GDM1 (cell line): ENCODE measurements at regions not wholly inside any gene's neighbourhood (a gene's known extent, or its start where the extent isn't known, plus 50 kb on each side); places are given as distances from the start of the nearest gene placed in this dataset.
A peak's percentile ranks its signal among the peaks of the same experiment; 100 is the strongest.
"Not testable (repeated sequence)": the region's sequence is repeated elsewhere in the genome, so short reads cannot be mapped to it uniquely, and the experiment has no call there.

Source experiments
- DNase-seq: peaks from one replicate; lab custom pipeline; 2025; lab: John Stamatoyannopoulos, UW

DNA sequence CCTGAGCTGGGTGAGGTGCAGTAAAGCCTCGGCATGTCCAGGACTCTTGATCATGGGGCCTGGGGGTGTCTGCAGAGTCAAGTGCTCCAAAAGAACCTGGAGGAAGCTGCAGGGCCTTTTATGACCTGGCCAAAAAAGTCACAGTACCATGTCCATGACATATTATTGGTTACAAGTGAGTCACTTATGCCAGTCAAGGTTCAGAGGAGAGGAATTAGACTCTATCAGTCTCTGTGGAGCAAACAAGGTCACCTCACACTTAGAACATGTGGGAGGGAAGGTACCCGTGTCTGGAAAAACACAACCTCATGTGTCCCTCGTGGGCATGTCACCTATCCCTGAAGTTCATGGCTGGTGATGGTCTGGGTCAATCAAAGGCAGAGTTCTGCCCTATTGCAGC is 465.7 kb downstream of the FBXO15 start:
- no peak for DNase-seq

DNA sequence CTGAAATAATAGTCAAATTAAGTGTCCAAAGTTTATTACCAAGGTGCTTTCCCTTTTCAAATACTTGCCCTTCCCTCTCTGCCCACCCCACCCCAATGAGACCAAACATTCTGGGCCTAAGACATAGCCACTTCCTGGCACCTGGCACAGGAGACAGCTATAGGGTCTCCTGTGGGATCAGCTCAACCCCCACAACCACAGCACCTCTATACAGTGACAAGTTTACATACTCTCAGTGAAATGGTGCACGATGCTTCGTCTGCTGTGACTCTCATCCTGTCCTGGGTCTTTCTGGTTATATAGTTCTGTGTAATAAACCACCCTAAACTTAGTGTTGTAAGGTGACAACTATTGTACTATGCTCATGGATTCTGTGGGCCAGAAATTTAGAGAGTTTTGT is 466.2 kb downstream of the FBXO15 start:
- DNase-seq, result no peak

DNA sequence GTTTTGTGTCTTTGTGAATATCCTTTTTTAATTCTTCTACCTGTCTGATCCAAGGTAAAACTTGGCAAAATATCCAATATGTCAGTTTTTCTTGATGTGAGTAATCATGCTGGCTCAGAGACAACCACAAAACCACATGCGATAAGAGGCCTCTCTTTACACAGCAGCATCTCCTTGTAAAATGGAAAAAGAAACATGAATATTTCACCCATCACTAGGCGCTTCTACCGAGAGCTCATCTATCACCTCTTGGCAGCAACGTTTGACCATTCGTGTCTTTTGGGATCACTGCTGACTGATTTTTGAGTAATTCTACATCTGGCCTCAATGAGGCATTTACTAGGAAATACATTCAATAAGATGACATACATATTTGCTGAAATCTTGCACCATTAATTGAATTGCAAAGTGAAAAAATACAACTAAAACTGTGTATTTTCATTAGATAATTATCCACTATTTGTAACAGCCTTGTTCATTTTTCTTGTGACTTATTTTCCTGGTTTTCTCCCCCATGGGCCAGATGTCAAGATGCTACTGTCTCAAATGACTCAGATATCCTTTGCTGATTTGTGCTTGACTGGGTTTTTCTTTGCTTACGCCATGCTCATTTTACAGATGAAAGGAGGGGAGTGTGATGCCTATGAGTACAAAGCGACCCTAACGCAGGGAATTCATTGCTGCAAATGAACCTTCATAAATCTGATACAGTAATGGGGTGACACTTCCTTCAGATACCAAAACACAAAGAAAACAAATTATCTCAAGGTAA is 467.5 kb downstream of the FBXO15 start:
- no peak for DNase-seq

DNA sequence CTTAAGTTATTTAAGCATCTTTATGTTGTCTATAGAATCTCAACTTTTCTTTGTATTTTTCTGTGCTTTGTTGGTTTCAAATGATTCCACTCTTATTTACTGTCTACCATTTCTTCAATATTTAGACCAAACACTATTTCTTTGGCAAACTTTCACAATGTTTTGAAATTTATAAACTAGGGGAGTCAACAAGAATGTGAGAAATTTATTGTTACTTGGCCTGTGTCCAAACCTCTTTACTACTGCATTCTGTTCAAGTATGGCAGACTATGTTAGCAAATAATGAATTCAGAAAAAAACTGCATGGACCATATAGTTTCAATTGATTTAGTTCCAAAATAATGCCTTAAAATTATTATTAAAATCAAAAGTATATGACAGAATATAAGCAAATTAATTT is 470.2 kb downstream of the FBXO15 start:
- DNase-seq, result no peak

DNA sequence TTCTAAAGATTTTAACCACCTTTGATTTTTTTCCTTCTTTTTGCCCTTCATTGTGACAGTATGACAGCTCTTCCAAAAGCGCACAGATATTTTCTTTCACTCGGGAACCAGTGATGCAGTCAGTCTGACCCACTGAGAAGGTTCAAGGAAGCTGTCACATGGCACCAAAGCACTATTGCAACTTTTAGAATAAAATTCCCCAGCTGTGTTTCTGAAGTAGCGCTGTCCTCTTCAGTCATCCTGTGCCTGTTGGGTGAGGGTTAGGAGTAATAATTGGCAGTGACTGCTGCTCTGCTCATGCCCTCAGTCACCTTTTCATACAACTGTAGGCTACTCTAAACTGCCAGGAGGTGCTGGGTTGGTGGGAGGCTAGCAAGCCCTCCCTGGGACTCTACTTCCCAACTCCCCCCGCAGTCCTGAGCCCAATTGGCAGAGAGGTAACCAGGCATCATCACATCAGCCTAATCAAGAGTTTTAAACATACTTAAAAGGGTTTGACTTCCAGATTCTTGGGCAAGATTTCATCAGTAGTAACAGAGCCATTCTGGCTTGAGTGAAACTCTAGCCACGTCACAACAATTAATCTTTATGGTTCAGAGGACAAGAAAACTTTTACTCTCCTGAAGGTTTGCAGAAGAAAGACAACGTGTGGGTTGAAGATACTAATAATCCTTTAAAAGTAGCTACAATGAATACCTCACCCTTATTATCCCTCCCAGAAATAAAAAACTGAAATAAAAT is 473.3 kb downstream of the FBXO15 start:
- no peak for DNase-seq

DNA sequence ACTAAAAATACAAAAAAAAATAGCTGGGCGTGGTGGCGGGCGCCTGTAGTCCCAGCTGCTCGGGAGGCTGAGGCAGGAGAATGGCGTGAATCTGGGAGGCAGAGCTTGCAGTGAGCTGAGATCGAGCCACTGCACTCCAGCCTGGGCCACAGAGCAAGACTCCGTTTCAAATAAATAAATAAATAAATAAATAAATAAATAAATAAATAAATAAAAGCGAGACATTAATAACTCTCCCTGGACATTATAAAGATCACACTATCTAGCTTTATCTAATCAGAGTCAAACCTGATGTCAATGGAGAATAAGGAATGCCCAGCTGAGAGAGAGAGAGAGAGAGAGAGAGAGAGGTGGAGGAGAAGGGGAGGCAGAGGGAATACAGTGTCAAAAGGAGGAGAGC is 476.2 kb downstream of the FBXO15 start:
- DNase-seq, result not testable (repeated sequence)

DNA sequence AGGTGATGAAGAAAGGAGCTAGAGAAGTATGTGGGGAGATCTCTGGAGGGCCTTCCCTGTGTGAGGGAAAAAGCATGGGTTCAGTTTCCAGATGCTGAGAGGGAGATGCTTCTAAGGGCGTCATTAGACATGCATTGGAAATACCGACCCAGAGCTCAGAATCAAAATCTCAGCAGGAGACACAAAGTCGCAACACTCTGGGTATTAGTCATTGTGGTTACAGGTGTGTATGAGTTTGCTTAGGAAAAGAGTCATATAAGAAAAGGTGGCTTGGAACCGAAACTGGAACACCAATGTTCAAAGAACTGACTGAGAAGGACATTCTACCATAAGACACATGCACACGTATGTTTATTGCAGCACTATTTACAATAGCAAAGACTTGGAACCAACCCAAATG is 477.1 kb downstream of the FBXO15 start:
- no peak for DNase-seq

DNA sequence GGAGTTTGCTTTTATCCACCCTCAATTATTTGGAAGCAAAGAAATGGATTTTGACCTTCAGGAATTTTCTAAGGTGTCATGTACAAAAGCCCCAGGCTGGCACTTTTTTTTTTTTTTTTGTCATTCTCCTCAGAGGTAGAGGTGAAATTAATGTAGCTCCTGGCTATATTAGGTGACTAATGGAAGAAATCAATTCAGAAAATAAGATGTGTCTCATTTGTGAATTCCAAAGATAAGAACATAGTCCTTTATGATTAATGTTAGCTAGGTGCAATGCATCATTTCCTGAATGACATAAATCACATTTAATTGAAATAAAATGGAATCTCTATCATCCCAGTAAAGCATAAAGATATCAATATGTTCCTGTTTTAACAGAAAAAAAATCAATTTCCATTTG is 477.6 kb downstream of the FBXO15 start:
- no peak for DNase-seq

DNA sequence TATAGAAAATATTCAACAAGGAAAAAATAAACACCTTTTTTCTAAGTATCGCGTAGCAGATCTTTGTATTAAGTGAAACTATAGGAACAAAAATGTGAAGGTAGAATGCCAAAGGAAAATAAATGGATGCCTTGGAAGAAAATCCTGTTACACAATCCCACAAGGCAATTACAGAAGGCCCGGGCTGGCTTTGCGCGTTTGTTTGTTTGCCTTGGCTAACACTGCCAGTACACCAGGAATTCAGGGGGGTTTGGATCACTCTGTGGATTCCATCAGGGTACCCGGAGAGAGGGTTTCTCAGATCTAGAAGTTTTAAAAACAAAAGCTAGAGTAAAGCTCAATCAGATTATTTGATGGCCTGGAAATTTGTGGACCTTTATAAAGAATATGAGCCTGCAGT is 478.3 kb downstream of the FBXO15 start:
- DNase-seq, result no peak

DNA sequence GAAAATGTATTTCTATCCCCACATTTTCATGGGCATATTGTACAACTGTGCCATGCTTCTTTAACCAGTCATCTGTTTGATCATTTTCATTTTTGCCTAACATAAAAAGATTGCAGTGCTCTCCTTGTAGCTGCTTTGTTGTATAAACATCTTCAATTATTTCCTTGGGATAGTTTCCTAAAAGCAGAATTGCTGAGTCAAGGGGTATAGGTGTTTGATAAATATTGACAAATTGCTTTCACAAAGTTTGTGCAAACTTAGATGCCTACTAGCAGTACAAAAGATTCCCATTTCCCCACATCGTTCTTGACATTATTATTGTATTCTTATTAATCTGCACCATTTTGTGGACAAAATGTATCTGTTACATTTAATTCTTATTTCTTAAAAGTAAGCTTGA is 479.6 kb downstream of the FBXO15 start:
- DNase-seq, result no peak

DNA sequence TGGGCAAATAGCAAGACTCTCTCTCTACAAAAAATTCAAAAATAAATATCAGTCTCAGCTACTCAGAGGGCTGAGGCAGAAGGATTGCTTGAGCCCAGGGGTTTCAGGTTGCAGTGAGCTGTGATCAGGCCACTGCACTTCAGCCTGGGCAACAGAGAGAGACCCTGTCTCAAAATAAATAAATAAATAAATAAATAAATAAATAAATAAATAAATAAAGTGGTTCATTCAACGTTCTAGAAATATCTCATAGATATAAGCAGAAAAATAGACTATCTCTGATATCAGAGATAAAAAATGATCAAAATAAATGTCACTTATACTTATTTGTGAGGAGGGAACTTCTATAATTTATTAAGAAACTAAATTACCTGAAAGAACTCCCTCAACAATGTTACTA is 480.9 kb downstream of the FBXO15 start:
- no peak for DNase-seq

DNA sequence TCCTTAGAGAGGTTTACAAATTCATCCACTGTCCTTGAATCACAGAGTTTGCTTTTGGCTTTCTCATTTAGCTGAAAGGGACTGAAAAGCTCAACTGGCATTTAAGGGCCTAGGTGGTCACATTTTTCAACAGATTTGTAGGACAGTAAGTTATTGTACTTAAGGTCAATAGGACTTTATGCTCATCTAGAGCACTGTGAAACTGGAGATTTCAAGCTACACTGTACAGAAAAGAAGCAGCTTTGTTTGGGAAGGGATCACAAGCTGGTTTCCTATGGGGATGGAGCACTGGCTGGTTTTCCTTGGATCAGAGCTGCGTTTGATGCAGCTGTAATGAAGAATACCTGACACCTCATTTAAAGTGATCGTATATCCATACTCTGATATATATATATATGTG is 482.7 kb downstream of the FBXO15 start:
- DNase-seq, result no peak

DNA sequence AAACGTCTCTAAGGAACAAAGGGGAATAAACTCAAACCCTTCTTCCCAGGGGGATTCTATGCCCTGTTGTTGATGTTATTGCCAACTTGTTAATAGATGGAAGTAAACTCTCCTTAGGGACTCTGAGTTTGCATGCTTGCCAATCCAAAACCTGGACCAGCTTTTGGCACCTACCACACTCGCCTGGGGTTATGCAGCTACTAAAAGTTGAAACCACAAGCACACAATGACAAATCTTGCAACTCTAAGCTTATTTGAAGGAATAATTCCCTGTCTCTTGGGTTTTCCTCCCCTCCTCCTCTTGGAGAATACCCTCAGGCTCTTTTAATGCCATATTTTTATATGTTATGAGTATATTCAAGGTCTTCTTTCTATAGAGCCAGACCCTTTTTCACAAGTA is 484.1 kb downstream of the FBXO15 start:
- DNase-seq, result no peak

DNA sequence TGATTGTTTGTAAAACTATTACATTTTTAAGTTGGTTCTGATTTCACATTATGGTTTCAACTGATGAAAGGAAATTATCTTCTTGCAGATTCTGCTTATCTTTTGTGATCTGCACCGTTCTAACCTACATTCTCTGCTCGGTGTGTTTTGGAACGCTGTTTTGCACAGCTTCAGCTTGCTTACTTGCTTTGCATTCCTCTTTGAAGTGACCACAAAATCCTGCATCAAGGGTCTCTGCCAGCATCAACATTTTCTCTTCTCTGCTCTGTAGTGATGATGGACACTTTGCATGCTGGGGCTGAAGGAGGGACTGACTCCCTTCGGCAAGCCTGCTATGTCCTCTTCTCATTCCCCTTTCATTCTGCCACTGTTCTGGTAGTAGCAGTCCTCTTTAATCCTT is 485.2 kb downstream of the FBXO15 start:
- no peak for DNase-seq

DNA sequence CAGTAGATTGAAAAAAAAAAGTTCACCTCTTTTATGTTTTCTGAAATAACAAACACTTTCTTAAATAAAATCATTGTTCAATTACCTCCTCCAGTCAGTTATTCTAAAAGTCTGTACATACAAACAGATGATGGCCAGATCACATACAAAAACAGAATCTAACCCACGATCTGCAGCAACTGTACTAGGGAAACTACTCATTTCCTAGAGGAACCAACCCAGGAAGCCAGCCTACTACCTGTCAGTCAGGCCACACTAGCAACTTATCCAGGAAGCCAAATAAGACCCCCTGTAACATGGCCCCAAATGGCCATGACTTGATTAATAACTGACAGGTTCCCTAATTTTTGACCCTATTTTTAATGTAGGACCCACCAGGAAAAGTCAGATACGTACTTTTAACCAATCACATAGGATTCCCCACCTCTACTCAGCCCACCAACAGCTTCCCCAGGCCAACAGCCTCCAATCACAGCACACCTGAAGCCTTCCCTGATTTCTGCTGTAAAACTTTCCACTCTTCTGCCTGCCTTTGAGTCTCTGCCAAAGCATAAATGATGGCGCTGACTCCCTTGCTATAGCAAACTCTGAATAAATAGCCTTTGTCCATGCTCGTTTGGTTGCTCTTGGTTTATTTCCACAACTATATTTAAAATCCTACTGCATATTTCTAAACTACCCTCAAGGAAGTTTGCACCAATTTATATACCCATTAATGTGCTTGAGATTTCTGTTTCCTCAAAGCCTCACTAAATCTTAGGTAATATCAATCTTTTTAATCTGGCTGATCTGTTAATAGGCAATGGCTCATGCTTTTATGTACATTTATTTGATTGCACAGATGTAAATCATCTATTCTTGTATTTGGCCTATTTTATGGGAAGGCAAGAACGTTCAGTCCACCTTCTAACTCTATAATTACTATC is 486.4 kb downstream of the FBXO15 start:
- DNase-seq, result peak; percentile 21

DNA sequence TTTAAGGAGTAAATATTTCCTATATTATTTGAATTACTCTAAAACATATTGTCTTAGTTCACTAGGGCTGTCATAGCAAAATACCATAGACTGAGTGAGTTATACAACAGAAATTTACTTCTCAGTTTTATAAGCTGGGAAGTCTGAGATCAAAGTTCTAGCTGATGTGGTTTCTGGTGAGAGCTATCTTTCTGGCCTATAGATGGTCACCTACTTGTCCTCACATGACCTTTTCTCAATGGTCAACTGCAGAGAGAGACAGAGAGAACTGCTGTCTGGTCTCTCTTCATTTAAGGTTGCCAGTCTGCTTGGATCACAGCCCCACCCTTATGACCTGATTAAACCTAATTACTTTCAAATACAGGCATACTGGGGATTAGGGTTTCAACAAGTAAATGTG is 490.9 kb downstream of the FBXO15 start:
- no peak for DNase-seq

DNA sequence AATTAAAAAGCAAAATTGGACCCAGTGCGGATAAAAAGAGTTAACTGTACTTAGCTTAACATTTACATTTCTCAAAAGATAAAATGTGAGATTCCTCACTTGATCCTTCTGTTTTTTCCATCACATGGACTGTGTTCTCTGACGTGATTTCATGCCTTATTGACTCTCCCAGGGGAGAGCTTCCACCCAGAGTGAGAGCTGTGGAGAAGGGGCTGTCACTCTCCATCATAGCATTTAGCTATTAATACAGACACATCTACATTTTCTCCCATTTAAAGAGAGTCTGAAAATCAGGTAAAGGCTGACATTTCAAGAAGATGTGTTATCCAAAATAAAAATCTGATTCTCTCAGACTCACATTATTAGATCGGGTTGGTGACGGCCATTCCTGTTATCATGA is 493.8 kb downstream of the FBXO15 start:
- DNase-seq, result no peak

DNA sequence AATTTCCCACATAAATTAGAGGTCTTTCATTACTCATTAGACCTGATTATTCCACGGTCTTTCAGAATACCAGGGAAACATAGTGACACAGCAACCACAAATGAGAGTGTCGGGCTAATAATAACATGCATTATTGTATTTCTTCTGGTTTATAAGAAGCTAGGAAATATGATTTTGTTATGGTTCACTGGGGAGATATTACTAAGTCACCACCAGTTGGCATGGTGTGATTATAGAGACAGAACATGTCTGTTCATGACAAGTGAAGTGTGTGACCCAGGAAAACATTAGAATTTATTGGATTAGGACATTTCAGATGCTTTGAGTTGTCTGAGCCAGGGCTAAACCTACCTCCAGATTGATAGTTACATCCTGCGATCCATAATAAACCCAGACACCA is 494.4 kb downstream of the FBXO15 start:
- DNase-seq, result no peak

DNA sequence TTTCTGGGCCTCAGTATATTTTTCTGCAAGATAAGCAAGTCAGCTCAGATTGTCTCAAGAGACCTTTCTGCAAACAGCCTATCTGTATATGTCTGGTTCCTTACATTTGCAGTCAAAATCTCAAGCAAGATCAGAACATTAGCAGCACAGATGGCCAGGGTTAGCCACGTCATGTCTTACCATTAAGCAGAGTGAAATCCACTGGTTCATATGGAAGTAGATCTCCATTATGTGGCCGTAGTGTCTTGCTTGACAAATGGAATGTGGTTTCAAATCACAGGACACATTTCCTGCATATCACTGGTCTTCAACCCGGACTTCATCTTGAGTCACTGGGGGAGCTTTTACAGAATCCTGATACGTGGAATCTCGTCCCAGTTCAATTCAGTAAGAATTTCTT is 500.2 kb downstream of the FBXO15 start:
- no peak for DNase-seq

DNA sequence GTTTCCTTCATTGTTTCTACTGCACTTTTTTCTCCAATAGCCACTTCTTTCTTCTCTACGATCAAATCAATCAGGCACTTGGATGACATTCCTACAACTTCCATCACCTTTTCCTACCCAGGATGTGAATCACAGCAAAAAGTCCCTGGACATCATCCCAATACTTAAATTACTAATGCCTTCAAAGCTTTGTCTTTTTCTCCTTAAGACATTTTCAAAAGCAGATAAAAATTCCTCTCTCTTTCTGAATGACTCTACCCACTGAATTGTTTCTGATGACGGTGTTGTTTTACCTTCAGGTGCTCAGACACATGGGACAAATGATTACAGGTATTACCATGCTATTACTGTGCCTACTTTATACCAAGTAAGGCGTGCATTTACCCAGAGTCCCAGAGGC is 500.9 kb downstream of the FBXO15 start:
- DNase-seq, result no peak

DNA sequence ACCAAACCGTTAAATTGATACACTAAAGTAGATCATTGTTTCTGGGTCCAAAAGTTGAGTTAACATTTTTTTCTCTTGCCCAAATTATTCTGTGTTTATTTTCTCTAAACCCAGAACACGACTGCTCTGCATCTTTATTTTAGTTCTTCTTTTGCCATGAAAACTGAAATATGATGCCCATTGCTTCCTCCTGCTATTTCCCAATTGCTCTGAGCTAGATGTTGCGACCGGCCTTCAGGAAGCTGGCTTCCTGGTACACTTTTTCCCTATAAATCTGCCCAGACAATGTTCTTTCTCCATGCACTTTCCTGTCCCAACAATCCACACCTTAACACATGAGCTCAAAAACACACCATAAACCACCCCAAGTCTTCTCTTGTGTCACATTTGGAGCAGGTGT is 501.4 kb downstream of the FBXO15 start:
- DNase-seq, result no peak

DNA sequence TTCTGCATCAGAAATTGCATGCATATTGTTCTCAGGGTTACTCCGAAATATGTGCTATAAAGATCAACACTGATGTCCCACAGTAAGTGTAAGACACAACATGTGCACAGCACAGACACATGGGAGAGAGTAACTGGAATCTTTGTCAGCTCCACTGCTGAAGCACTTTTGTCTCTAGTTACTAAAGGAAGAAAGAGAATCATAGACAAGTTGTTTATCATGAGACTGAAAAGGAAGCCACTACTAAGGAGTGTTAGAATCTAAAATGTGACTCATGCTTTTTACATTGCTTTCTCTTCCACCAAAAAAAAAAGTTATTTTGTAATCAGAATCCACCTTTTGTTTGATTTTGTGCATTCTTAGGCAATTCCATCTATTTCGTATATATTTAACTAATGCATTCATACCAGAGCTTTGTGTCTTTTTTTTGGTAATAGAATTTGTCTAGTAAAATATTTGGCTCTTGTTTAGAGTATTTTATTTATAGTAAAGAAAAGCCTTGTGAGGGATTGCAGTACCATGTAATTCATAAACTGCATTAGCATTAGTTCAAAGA is 502.4 kb downstream of the FBXO15 start:
- no peak for DNase-seq
